GM18511 (cell line): ENCODE measurements at regions not wholly inside any gene's neighbourhood (a gene's known extent, or its start where the extent isn't known, plus 50 kb on each side); places are given as distances from the start of the nearest gene placed in this dataset.
"Not testable (repeated sequence)": the region's sequence is repeated elsewhere in the genome, so short reads cannot be mapped to it uniquely, and the experiment has no call there.

Experiments
- ATAC-seq: cut with Tn5 transposase; IDR thresholded peaks from one replicate; pipeline ENCODE4 v1.9.1; 2021; ENCODE audit warnings: mild to moderate bottlenecking, moderate library complexity; ENCODE audit not compliant: unreplicated experiment

DNA sequence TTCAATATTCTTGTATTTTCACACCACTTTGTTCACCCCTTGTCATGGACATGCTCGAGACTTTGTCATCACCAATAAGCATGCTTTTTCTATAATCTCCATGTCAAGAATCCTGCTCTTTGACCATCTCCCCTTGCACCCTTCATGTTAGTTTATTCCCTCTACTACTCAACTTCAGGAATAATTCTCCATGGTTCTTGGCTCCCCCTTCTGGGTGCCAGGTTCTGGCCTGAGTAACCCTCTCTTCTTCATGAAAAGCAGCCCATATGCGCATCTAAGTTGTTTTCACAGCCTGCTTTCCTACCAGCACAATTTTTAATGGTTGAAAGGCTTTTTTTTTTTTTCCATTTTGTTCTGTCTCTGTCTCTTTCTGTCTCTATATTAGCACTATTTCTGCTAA lies 160.7 kb downstream of the LEPR start:
- no peak for ATAC-seq

DNA sequence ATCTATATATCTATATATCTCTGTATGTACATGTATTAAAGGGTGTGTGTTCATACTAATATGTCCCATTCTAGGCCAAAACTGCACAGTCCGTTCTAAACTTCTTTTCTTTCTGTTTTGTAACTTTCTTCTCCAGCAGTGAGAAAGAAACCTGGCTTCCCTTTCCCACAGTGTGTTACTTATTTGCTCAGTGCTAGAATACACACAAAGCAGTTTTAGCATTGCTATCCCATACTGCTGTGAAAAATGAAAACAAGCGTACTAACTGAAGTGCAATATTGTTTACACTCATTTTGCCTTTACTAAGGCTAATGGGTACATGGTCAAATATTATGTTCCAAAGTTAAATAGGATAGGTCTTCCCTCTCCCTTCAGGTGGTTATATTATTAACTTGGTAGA lies 163.9 kb downstream of the LEPR start:
- no peak for ATAC-seq

DNA sequence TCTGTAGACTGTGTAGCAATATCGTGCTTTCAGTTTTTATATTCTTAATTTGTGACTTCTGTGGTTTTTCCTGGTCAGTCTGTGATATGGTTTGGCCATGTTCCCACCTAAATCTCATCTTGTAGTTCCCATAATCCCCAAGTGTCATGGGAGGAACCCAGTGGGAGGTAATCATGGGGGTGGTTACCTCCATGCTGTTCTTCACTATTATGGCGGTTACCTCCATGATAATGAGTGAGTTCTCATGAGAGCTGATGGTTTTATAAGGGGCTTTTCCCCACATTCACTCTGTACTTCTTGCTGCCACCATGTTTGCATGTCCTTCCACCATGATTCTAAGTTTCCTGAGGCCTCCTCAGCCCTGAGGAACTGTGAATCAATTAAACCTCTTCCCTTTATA lies 169.8 kb downstream of the LEPR start:
- ATAC-seq, result no peak

DNA sequence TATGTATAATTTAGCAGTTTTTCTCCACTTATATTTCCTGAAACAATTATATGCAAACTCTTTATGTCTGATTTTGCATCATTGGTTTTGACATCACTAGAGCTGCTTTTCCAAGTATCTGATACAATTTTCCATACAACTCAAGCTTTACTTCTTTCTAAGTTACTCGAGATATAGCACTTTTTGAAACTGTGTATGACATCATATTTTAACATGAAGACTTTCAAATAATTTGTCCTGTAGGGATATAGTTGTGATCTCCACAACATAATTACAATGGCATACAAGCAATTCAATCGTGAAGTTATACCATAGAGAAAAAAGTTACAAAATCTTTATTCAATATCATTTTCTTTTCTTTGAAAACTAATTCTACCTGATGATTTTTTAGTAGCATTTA lies 173.0 kb downstream of the LEPR start:
- ATAC-seq, result no peak

DNA sequence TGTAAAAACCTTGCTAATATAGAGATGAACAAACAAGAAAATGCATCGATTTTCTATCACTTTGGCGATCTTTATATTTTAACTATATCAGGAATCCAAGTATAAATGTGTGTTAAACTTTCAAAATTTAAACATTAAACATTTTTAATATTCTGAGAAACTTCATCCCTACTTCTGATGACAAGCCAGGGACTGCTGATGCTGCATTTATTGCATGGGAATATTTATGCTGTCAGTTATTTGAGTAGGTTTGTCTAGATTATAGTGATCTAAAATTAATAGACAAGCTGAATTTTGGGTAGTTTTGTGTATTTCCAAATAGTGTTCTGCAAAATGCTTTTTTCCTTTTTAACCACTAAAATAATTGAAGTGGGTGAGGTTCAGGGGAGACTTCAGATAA lies 175.3 kb downstream of the LEPR start:
- ATAC-seq, result no peak

DNA sequence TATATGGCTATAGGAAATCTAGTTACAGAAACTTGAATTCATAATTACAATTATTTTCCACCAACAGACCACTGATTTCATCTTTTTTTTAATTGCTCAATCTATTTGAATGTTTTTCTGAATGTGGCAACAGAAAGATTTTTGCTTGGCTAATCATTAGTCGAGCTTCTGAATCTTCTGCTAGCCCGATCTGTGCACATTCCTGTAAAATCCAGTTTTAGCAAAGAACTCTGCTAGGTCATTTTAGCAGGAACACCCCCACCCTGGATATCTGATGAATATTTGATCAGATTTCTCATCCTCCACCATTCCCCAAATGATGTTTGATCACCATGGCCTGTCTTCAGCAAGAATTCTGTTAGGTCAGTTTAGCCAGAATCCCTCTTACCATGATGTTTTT lies 176.3 kb downstream of the LEPR start:
- no peak for ATAC-seq

DNA sequence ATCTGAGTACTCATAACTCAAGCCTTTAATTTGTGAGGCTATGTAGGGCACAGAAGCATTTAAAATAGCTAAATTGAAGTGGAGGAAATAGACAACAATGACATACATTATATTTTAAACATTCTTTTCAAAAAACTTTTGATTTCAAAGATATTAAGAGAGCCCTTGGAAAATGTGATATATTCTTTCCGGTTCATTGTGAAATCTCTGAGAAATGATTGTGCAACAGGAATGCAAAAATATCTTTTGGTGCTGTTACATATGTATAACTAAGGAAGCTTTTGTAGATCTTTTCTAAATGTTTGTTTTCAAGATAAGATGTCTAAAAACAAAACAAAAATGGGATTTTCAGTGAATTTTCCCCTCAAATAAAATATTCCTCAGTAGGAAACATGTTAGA lies 185.2 kb downstream of the LEPR start:
- ATAC-seq, result no peak

DNA sequence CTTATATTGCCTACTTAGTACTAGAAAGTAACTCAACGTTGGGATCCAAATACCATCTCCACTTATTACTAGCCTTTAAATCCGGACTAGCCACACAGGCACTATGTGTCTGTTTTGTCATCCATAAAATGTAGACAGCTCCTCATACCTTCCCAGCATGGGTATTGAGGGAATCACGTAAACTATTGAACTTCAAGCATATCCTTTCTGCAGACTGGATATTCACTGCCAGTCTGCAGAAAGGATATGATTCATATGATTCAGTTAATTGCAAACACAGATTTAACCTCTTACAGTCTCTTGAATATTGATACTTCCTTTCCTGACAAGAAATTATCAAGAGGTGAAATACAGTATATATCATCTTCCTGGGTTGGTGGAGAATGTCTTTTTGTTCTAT lies 186.0 kb downstream of the LEPR start:
- ATAC-seq, result no peak

DNA sequence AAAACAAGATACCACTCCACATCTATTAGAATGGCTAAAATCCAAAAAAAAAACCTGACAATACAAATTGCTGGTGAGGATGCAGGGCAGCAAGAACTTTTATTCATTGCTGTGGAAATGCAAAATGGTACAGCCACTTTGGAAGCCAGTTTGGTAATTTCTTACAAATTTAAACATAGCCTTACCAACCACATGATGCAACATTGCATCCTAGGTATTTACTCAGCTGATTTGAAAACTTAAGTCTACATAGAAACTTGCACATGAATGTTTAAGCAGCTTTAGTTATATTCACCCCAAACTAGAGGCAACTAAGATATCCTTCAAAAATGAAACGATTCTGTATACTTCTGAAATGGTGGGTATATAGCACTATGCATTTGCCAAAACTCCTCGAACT lies 178.8 kb upstream of the PDE4B start:
- no peak for ATAC-seq

DNA sequence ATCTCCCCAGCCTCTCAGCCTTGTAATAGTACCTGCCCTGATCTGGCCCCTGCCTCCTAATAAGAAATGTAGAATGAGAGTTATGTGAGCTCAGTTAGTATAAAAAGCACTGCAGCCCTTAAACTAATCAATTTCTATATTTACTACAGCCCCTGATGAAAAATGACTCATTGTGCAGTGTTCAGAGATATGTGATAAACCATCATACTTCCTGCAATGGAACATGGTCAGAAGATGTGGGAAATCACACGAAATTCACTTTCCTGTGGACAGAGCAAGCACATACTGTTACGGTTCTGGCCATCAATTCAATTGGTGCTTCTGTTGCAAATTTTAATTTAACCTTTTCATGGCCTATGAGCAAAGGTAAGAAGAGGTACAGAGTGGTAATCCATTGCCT lies 176.8 kb upstream of the PDE4B start:
- no peak for ATAC-seq

DNA sequence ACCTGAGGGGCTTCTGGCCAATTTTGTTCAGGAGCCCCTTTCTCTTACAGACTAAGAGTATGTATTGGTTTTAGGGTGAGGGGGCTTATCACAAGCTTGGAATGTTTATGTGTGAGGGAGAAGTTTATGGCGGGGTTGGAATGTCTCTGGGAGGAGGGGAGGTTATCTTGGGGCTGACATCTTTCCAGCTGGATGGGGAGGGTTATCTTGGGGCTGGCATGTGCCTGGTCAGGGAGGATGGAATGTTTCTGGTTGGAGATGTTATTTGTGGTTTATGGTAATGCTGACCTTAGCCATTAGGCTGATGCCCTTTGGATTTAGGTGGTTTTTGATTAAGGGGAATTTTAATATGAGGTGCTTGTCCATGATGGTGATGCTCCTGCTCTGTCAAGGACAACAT lies 171.0 kb upstream of the PDE4B start:
- not testable (repeated sequence) for ATAC-seq

DNA sequence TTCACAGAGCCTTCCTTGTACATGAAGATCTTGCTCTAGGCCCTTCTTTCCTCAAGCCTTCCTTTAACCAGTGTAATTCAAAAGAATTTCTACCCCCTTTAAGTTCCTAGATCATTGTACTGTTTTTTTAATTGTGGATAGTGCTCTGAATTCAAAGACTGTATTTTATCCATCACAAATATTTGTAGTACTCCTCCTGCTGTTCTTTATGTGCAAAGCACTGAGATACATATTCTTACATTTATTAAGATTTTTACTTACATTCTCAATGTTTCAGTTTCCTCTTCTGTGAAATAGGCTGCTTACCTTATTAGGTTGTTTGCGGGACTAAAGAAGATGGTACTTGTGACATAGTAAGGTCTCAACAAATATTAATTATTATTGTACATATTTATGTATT lies 168.8 kb upstream of the PDE4B start:
- no peak for ATAC-seq

DNA sequence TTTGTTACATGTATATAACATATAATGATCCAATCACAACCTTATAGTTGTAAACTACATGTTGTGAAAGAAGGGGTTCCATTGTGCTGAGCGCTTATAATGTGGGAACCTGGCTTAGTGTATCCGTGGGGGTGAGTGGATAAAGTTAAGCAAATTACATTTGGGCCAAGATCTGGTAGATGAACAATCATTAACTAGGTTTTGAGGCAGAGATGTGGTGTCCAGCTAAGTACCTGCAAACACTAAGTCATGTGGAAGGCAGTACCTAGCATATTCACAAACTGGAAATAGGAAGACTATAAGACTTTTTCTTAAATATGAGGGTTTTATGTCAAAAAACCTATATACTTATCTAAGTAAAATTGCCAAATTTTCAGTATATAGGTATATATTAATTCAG lies 167.2 kb upstream of the PDE4B start:
- no peak for ATAC-seq

DNA sequence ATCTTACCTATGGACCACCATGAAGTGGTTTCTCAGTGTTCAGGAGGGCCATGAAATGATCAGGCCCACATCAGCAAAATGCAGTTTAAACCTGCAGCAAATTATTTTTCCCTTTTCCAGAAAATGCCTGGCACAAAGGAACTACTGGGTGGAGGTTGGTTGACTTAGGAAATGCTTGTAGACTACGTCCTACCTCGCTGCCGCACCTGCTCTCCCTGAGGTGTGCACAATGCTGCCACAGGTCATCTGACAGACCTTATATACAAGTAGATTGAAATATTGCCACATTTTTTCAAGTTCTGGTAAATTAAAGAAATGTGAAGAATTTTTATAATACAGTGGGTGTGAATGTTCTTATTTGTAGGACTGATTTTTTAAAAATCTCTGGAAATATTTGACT lies 166.7 kb upstream of the PDE4B start:
- no peak for ATAC-seq

DNA sequence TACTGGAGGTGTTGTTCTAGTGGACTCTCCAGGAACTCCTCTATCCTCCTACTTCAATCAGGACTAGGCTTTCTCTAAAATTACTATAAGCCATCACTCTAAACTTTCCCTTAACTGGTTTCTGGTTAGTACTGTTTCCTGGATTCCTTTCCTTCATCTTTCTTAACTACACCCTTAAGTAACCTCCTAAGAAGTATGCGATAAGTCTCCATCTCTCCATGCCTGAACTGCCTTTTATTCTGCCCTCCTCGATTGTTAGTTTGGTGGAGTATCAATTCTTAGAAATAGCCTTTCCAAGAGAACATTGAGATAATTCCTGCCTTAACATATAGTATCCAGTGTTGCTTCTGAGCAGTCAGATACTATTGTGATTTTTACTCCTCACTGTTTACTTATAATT lies 162.9 kb upstream of the PDE4B start:
- no peak for ATAC-seq

DNA sequence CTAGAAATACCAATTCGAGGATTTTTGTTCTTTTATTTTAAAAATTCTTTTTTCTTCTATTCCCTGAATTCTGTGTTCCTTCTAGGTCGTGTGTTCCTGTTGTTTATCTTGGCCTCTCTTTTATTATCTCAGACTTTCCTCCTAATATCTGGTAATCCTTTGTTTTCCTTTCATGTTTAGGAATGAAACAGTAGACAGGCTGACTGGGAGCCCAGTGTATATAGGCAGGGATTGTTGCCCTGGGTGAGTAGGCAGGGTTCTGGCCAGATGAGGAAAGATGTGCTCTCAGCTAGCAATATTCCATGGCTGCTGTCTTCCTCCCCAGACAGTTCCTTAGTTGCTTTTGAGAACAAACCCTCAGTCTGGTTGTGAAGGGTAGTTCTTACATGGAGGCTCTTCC lies 161.8 kb upstream of the PDE4B start:
- no peak for ATAC-seq

DNA sequence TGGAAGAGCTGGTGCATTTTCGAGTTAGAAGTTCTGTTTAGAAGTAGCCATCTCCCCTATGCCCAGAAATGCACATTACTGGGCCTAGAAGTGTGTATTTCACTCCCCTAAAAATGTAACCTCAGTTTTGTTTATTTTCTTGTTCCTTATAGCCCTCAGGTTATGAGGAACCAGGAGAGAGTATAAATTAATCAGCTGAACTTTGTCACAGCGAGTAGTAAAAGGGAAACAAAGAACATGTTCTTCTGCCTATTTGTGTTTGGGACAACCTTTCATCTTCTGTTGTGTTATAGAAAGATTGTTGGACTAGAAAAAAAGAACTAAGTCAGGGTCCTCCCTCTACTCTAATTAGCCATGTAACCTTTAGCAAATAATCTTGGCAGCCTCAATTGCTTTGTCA lies 160.5 kb upstream of the PDE4B start:
- no peak for ATAC-seq

DNA sequence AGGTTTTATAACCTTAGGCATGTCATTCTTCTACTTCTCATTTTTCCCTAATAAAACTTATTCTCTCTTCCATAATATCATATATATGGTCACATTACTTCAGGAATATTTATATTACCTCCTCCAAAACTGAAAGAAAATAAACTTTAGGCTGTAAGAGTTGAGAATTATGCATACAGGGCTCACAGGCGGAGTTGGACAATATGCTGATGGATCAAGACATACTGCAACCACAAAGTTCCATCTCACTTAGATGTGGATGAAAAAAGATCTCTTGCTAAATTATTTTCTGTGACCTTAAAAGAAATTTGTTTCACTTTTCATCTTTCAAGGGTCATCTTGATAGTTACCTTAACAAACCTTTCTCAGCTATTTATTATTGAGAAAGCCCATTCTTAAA lies 152.6 kb upstream of the PDE4B start:
- ATAC-seq, result no peak

DNA sequence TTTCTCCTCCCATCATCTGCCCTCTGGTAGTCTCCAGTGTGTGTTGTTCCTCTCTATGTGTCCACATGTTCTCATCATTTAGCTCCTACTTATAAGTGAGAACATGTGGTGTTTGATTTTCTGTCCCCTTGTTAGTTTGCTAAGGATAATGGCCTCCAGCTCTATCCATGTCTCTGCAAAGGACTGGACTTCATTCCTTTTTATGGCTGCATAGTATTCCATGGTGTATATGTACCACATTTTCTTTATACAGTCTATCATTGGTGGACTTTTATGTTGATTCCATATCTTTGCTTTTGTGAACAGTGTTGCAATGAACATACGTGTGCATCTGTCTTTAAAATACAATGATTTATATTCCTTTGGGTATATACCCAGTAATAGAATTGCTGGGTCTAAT lies 143.5 kb upstream of the PDE4B start:
- ATAC-seq, result not testable (repeated sequence)

DNA sequence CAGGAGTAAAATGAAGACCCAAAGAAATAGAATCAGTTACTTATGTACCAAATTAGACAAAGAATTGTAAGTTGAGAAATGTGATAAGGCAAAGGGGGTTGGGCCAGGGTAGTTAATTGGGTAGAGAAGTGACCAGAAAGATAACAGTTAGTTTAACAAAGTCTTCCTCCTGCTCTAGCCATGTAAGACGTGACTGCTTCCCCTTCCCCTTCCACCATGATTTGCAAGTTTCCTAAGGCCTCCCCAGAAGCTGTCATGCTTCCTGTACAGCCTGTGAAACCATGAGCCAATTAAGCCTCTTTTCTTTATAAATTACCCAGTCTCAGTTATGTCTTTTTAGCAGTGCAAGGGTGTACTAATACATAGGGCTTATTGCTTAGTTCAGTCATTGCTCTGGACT lies 142.0 kb upstream of the PDE4B start:
- ATAC-seq, result no peak

DNA sequence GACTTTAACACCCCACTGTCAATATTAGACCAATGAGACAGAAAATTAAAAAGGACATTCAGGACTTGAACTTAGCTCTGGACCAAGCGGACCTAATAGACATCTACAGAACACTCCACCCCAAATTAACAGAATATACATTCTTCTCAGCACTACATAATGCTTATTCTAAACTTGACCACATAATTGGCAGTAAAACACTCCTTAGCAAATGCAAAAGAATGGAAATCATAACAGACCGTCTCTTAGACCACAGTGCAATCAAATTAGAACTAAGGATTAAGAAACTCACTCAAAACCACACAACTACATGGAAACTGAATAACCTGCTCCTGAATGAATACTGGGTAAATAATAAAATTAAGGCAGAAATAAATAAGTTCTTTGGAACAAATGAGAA lies 138.2 kb upstream of the PDE4B start:
- ATAC-seq, result not testable (repeated sequence)

DNA sequence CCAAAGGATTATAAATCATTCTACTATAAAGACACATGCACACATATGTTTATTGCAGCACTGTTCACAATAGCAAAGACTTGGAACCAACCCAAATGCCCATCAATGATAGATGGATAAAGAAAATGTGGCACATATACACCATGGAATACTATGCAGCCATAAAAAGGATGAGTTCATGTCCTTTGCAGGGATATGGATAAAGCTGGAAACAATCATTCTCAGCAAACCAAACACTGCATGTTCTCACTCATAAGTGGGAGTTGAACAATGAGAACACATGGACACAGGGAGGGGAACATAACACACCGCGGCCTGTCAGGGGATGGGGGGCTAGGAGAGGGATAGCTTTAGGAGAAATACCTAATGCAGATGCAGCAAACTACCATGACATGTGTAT lies 135.1 kb upstream of the PDE4B start:
- not testable (repeated sequence) for ATAC-seq

DNA sequence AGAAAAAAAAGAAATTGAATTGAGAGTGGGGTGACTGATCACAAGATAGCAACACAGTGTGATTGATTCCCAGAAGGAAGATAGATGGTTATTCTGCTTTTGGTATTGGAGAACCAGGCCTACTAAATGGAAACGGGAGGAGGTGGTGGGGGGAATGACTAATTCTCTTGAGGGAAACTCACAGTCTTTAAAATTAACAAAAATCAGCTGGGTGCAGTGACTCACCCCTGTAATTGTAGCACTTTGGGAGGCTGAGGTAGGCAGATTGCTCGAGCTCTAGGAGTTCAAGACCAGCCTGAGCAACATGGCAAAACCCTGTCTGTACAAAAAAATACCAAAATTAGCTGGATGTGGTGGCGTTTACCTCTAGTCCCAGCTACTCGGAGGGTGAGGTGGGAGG lies 134.6 kb upstream of the PDE4B start:
- no peak for ATAC-seq

DNA sequence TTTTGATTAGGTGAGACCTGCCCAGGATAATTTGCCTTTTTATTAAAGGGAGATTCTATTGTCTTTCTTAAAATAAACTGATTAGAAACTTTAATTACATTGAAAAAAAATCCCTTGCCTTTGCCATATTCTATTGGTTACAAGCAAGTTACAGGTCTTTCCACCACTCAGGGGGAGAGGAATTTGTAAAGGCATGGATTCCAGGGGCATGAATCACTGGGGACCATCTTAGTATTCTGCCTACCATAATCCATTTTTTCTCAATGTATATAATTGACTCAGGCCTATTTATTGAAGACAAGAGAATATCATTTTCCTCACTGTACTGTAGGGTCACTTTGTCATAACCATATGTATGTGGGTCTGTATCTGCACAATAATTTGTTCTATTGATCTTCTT lies 124.3 kb upstream of the PDE4B start:
- no peak for ATAC-seq
